K562 (cell line): ENCODE measurements at regions not wholly inside any gene's neighbourhood (a gene's known extent, or its start where the extent isn't known, plus 50 kb on each side); places are given as distances from the start of the nearest gene placed in this dataset.

Source experiments
- ATAC-seq: fragments of 200-7000 bp; cut with Tn5 transposase; 3 replicates; pipeline ENCODE4 v1.9.1; 2020; ENCODE audit warnings: moderate library complexity
- BruUV-seq: library from RNA; stranded (reverse); fragments of 400-500 nt; replicated peaks from 2 replicates; lab custom pipeline; 2021; lab: Mats Ljungman, UMichigan
- CTCF ChIA-PET: fragments of 300-600 bp; formaldehyde crosslinking; extraction: SDS; loops from one replicate; lab custom pipeline; 2021; ENCODE audit warnings: low intra/inter-chr PET ratio; lab: Yijun Ruan, JAX
- POLR2A ChIA-PET: fragments of 300-600, 350-650 bp; sonication (Branson Sonifier 250); formaldehyde crosslinking; extraction: SDS; loops from one replicate; lab custom pipeline; 2021; ENCODE audit warnings: antibody characterized with exemption, inconsistent platforms; lab: Yijun Ruan, JAX
- DNase-seq, 4 experiments: peaks; one replicate each; pipeline versions ENCODE4 v3.0.0 to v3.0.0-alpha.2; 2011 to 2018; ENCODE audit warnings: low spot score in 3 of 4, mixed read lengths in 3 of 4; ENCODE audit errors: extremely low read depth in 1 of 4
- FAIRE-seq: peaks from 2 replicates; lab custom pipeline; 2011; peaks lifted over from hg19 to GRCh38; lab: Jason Lieb, UNC
- H2AFZ ChIP-seq: 2 replicates; pipeline ENCODE4 v1.6.0; 2011; ENCODE audit warnings: low read depth, low read length, control low read depth, inconsistent platforms
- H3K27ac ChIP-seq: fragments of 200-600 bp; 3 replicates; pipeline ENCODE4 v1.8.0; 2011; ENCODE audit warnings: low read depth, mild to moderate bottlenecking, control low read depth, inconsistent platforms, low read length, moderate library complexity, mixed read lengths; ENCODE audit errors: extremely low read depth
- H3K27me3 ChIP-seq, 2 experiments: fragments of 300-600 bp in 1 of 2; 2 replicates in 1 of 2; 3 replicates in 1 of 2; pipeline versions ENCODE4 v1.6.0 to v1.8.0; 2011; ENCODE audit warnings: inconsistent platforms in 2 of 2, low read length in 2 of 2, mild to moderate bottlenecking in 1 of 2, mixed read lengths in 1 of 2, moderate library complexity in 1 of 2; ENCODE audit not compliant: control insufficient read depth in 2 of 2, insufficient read depth in 2 of 2
- H3K36me3 ChIP-seq: fragments of 300-600 bp; 3 replicates; pipeline ENCODE4 v1.8.0; 2011; ENCODE audit warnings: mild to moderate bottlenecking, low read length, inconsistent platforms; ENCODE audit not compliant: control insufficient read depth, insufficient read depth
- H3K4me1 ChIP-seq, 2 experiments: fragments of 200-600 bp in 1 of 2; replicated peaks in 1 of 2; 2 replicates in 1 of 2; 3 replicates in 1 of 2; pipeline versions ENCODE4 v1.5.1 to v1.8.0; 2011; ENCODE audit warnings: inconsistent platforms in 2 of 2, low read length in 2 of 2, mild to moderate bottlenecking in 1 of 2, mixed read lengths in 1 of 2, moderate library complexity in 1 of 2; ENCODE audit not compliant: control insufficient read depth in 2 of 2, insufficient read depth in 2 of 2
- H3K4me2 ChIP-seq: 2 replicates; pipeline ENCODE4 v1.6.1; 2011; ENCODE audit warnings: low read length, control low read depth, inconsistent platforms, mixed read lengths; ENCODE audit not compliant: insufficient read depth
- H3K4me3 ChIP-seq: fragments of 200-600 bp; sonication (generic), shearing (Covaris generic); 2 replicates; pipeline ENCODE4 v1.5.1; 2016; ENCODE audit warnings: control low read depth, inconsistent platforms
- H3K79me2 ChIP-seq: fragments of 200-600 bp; 3 replicates; pipeline ENCODE4 v1.8.0; 2011; ENCODE audit warnings: low read length, inconsistent platforms; ENCODE audit not compliant: control insufficient read depth, insufficient read depth
- H3K9ac ChIP-seq, 2 experiments: 2 replicates each; pipeline versions ENCODE4 v1.6.0 to v1.6.1; 2011; ENCODE audit warnings: low read depth in 2 of 2, low read length in 2 of 2, control low read depth in 1 of 2, inconsistent platforms in 1 of 2, mild to moderate bottlenecking in 1 of 2, mixed read lengths in 1 of 2; ENCODE audit not compliant: insufficient read depth in 1 of 2
- H3K9me1 ChIP-seq: one replicate; pipeline ENCODE4 v1.6.0; 2011; ENCODE audit warnings: inconsistent platforms, mild to moderate bottlenecking, low read length, moderate library complexity; ENCODE audit not compliant: control insufficient read depth, insufficient read depth
- H3K9me3 ChIP-seq: replicated peaks from 2 replicates; pipeline ENCODE4 v1.5.1; 2011; ENCODE audit warnings: low read depth, low read length, inconsistent platforms; ENCODE audit not compliant: control insufficient read depth, insufficient read depth
- H4K20me1 ChIP-seq: replicated peaks from 2 replicates; pipeline ENCODE4 v1.6.1; 2011; ENCODE audit warnings: low read length, inconsistent platforms, mixed read lengths; ENCODE audit not compliant: control insufficient read depth, insufficient read depth
- E2F8 ChIP-seq: fragments of 450-650 bp; IDR thresholded peaks from 2 replicates; pipeline ENCODE4 v1.7.1; 2018; ENCODE audit warnings: mild to moderate bottlenecking, low read depth; ENCODE audit not compliant: partially characterized antibody
- HDAC8 ChIP-seq: fragments of 450-650 bp; IDR thresholded peaks from 2 replicates; pipeline ENCODE4 v1.6.1; 2016; ENCODE audit warnings: mild to moderate bottlenecking, missing genetic modification characterization, moderate library complexity, missing compliant biosample characterization
- HMBOX1 ChIP-seq: sonication (generic); IDR thresholded peaks from 2 replicates; pipeline ENCODE4 v1.6.1; 2016
- ZNF551 ChIP-seq: fragments of 250-450 bp; sonication (Bioruptor Pico); IDR thresholded peaks from 2 replicates; pipeline ENCODE4 v1.5.0; 2021; ENCODE audit warnings: mild to moderate bottlenecking, moderate library complexity
- WGBS: fragments of 100-300 bp; shearing (Covaris generic); methylation state at CpG from one replicate; pipeline ENCODE4 v1.1.6; 2016; ENCODE audit warnings: low coverage, mixed read lengths; ENCODE audit not compliant: insufficient coverage; ENCODE audit errors: missing lambda C conversion rate; 5-methylcytosine and 5-hydroxymethylcytosine counted together
- in situ Hi-C: fragments of 300-500 bp; cut with MboI; formaldehyde crosslinking; loops from 4 replicates; pipeline ENCODE4 v1.15.0; 2018; ENCODE audit warnings: inconsistent platforms, mixed read lengths
- intact Hi-C: fragments of 100-400 bp; cut with micrococcal nuclease; formaldehyde crosslinking; loops from 2 replicates; pipeline ENCODE4 v1.14.2; 2022
- TF ChIP-seq, protein P1 (sequence below): fragments of 250-450 bp; sonication (Bioruptor Pico); IDR thresholded peaks from 2 replicates; pipeline ENCODE4 v1.8.0; 2022; ENCODE audit warnings: inconsistent platforms

- Histone ChIP-seq H3K4me3 (no peak overlapping the region), H3K27me3 (no peaks in the 10 kb centered on the region), H3K79me2 (no peaks in the 10 kb centered on the region), H2AFZ (no peak overlapping the region), H3K4me2 (no peak overlapping the region), H3K9me1 (no peaks in the 10 kb centered on the region), H4K20me1 (no peaks in the 10 kb centered on the region), H3K27ac (no peak overlapping the region), H3K36me3 (no peaks in the 10 kb centered on the region), H3K9ac (no peak overlapping the region), H3K9me3 (no peaks in the 10 kb centered on the region), H3K4me1 (no peaks in the 10 kb centered on the region)
- DNase-seq (no peak), FAIRE-seq (no peak), ATAC-seq (no peak)
- TF ChIP-seq E2F8 (no peak), ZNF551 (CRISPR knock-in tag) (no peak), HMBOX1 (no peak), HDAC8 (no peak)
- TF ChIP-seq, protein P1, sequence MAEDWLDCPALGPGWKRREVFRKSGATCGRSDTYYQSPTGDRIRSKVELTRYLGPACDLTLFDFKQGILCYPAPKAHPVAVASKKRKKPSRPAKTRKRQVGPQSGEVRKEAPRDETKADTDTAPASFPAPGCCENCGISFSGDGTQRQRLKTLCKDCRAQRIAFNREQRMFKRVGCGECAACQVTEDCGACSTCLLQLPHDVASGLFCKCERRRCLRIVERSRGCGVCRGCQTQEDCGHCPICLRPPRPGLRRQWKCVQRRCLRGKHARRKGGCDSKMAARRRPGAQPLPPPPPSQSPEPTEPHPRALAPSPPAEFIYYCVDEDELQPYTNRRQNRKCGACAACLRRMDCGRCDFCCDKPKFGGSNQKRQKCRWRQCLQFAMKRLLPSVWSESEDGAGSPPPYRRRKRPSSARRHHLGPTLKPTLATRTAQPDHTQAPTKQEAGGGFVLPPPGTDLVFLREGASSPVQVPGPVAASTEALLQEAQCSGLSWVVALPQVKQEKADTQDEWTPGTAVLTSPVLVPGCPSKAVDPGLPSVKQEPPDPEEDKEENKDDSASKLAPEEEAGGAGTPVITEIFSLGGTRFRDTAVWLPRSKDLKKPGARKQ = no peak
- no TSS peak for BruUV-seq
- CTCF ChIA-PET = interaction anchor here (0.6 kb wide), 1 partner anchor 111 kb away, joined by 3 read pairs; no protein-coding TSS in a partner anchor
- 0% methylated on average over 3 of the region's 3 CpGs for WGBS
- intact Hi-C loops (no loop called here), in situ Hi-C loops (no loop called here)
- POLR2A ChIA-PET = no interaction called here
These were observed 626.1 kb upstream of the SLITRK6 start for GRCh38 chr13:86425170-86425815.
